GM12891 (cell line): ENCODE measurements at regions not wholly inside any gene's neighbourhood (a gene's known extent, or its start where the extent isn't known, plus 50 kb on each side); places are given as distances from the start of the nearest gene placed in this dataset.

Source experiments
- PAX5 ChIP-seq: IDR thresholded peaks from 2 replicates; pipeline ENCODE4 v1.6.1; 2011; ENCODE audit warnings: low read length, moderate library complexity, mild to moderate bottlenecking; ENCODE audit not compliant: insufficient read depth, severe bottlenecking
- POLR2A ChIP-seq: IDR thresholded peaks from 2 replicates; pipeline ENCODE4 v1.6.1; 2011; ENCODE audit warnings: low read depth, low read length, control low read depth
- POLR2AphosphoS5 ChIP-seq: IDR thresholded peaks from 2 replicates; pipeline ENCODE4 v1.6.1; 2011; ENCODE audit warnings: low read depth, low read length, control low read depth
- SPI1 ChIP-seq: IDR thresholded peaks from 2 replicates; pipeline ENCODE4 v1.6.1; 2011; ENCODE audit warnings: low read depth, low read length, control low read depth
- TAF1 ChIP-seq: IDR thresholded peaks from 2 replicates; pipeline ENCODE4 v1.6.1; 2011; ENCODE audit warnings: low read depth, low read length, control low read depth

DNA sequence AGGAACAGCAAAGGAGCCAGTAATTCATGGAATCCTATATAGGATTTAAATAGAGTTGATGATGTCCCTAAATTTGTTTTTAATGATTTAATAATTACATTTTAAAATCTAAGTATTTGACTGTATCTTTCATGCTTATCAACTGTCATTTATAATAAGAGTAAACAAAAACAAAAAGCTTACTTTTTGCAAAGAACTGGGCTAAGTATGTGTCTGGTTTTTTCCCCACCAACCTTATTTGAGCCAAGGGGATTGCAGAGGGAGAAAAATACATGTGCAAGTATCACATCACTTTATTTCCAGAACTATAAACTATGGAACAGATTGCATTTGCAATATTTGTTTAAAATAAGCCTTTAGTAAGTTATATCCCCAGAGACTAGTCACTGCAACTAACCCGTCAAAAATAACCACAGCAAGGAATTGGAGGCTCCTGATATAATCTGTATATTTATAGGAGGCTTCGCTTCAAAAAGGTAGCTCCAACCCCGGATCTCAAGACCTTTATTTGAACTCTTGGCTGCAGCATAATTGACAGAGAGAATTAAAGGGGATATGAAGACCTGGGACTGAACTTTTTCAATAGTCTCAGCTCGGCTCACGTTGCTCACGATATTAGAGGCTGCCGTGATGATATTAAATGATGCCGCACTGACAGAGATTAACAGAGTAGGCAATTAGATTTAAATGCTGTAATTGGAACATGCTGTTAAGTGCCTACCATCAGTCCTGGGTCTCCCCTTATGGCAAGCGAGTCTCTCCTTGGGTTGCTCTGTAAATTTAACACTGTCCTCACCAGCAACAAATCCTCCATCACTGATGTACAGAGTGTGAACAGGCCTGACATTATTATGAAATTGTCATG lies 329.1 kb upstream of the NFIA start:
- TF ChIP-seq POLR2A (no peak), POLR2AphosphoS5 (no peak), SPI1 (no peak), TAF1 (no peak), PAX5 (no peak)
